SK-N-SH (cell line): ENCODE measurements at regions not wholly inside any gene's neighbourhood (a gene's known extent, or its start where the extent isn't known, plus 50 kb on each side); places are given as distances from the start of the nearest gene placed in this dataset.

ENCODE experiments used
- CTCF ChIA-PET: fragments of 300-600, 350-600 bp; formaldehyde crosslinking; extraction: SDS; loops from one replicate; lab custom pipeline; 2021; lab: Yijun Ruan, JAX
- POLR2A ChIA-PET: fragments of 350-600 bp; sonication (Branson Sonifier 250); formaldehyde crosslinking; extraction: SDS; loops from one replicate; lab custom pipeline; 2020; ENCODE audit warnings: antibody characterized with exemption, inconsistent platforms; lab: Yijun Ruan, JAX
- DNase-seq: peaks from one replicate; pipeline ENCODE4 v3.0.0; 2012
- H2AFZ ChIP-seq: fragments of 200-600 bp; sonication (generic); 2 replicates; pipeline ENCODE4 v1.8.1; 2016; ENCODE audit warnings: antibody characterized with exemption, mild to moderate bottlenecking, low read depth
- H3F3A ChIP-seq: fragments of 200-600 bp; sonication (generic); replicated peaks from 2 replicates; pipeline ENCODE3; 2016; ENCODE audit warnings: antibody characterized with exemption, mild to moderate bottlenecking; ENCODE audit not compliant: insufficient read depth
- H3K27ac ChIP-seq, 2 experiments: fragments of 200-500 bp in 1 of 2; fragments of 200-600 bp in 1 of 2; sonication (Bioruptor generic) in 1 of 2; sonication (generic), shearing (Covaris generic) in 1 of 2; 2 replicates each; pipeline versions ENCODE4 v1.5.1 to v1.6.1; 2014 to 2016; ENCODE audit warnings: low read depth in 2 of 2, inconsistent platforms in 1 of 2, low read length in 1 of 2, mild to moderate bottlenecking in 1 of 2, mixed read lengths in 1 of 2
- H3K27me3 ChIP-seq: fragments of 200-600 bp; sonication (generic), shearing (Covaris generic); 2 replicates; pipeline ENCODE4 v1.6.1; 2016; ENCODE audit warnings: mixed run types; ENCODE audit not compliant: insufficient read depth
- H3K36me3 ChIP-seq, 2 experiments: fragments of 200-500 bp in 1 of 2; fragments of 200-600 bp in 1 of 2; sonication (Bioruptor generic) in 1 of 2; sonication (generic) in 1 of 2; replicated peaks in 1 of 2; 2 replicates each; pipeline versions ENCODE3 to v1.5.1; 2014 to 2016; ENCODE audit warnings: low read length in 1 of 2, mild to moderate bottlenecking in 1 of 2; ENCODE audit not compliant: insufficient read depth in 2 of 2, control insufficient read depth in 1 of 2
- H3K4me1 ChIP-seq, 2 experiments: fragments of 200-500 bp in 1 of 2; fragments of 200-600 bp in 1 of 2; sonication (Bioruptor generic) in 1 of 2; sonication (generic), shearing (Covaris generic) in 1 of 2; 2 replicates each; pipeline versions ENCODE4 v1.5.1 to v1.6.1; 2014 to 2016; ENCODE audit warnings: low read depth in 1 of 2, low read length in 1 of 2, mixed run types in 1 of 2; ENCODE audit not compliant: insufficient read depth in 2 of 2, control insufficient read depth in 1 of 2
- H3K4me2 ChIP-seq: fragments of 200-600 bp; sonication (generic), shearing (Covaris generic); 2 replicates; pipeline ENCODE4 v1.6.1; 2017; ENCODE audit warnings: mixed run types
- H3K4me3 ChIP-seq, 2 experiments: fragments of 200-500 bp in 1 of 2; fragments of 200-600 bp in 1 of 2; sonication (Bioruptor generic) in 1 of 2; sonication (generic), shearing (Covaris generic) in 1 of 2; 2 replicates each; pipeline versions ENCODE4 v1.5.1 to v1.8.1; 2014 to 2016; ENCODE audit warnings: low read depth in 2 of 2, inconsistent platforms in 1 of 2, low read length in 1 of 2, mild to moderate bottlenecking in 1 of 2, mixed read lengths in 1 of 2, moderate library complexity in 1 of 2
- H3K79me2 ChIP-seq: fragments of 200-600 bp; sonication (generic); 2 replicates; pipeline ENCODE4 v1.8.1; 2017; ENCODE audit warnings: mild to moderate bottlenecking; ENCODE audit not compliant: insufficient read depth
- H3K9ac ChIP-seq: fragments of 200-600 bp; sonication (generic); 2 replicates; pipeline ENCODE4 v1.6.1; 2017; ENCODE audit warnings: mixed run types
- H3K9me2 ChIP-seq: fragments of 200-600 bp; sonication (generic); 2 replicates; pipeline ENCODE4 v1.6.1; 2017; ENCODE audit warnings: mixed run types
- H3K9me3 ChIP-seq: fragments of 200-600 bp; sonication (generic); 2 replicates; pipeline ENCODE4 v1.6.1; 2017; ENCODE audit warnings: mixed run types, mild to moderate bottlenecking, moderate library complexity
- H4K20me1 ChIP-seq: fragments of 200-600 bp; sonication (generic); 2 replicates; pipeline ENCODE4 v1.6.1; 2017; ENCODE audit warnings: mild to moderate bottlenecking, mixed run types; ENCODE audit not compliant: insufficient read depth
- CTCF ChIP-seq: fragments of 200-600 bp; sonication (generic); IDR thresholded peaks from 2 replicates; pipeline ENCODE4 v1.6.1; 2017; ENCODE audit warnings: antibody characterized with exemption, mild to moderate bottlenecking, moderate library complexity
- FOXM1 ChIP-seq: IDR thresholded peaks from 2 replicates; pipeline ENCODE4 v1.4.0; 2012; ENCODE audit warnings: low read depth, mild to moderate bottlenecking
- MAX ChIP-seq: IDR thresholded peaks from 2 replicates; pipeline ENCODE4 v1.4.0; 2012; ENCODE audit warnings: low read depth
- MEF2A ChIP-seq: IDR thresholded peaks from 2 replicates; pipeline ENCODE4 v1.4.0; 2012; ENCODE audit warnings: low read depth, borderline replicate concordance
- RCOR1 ChIP-seq: fragments of 150-350 bp; IDR thresholded peaks from 2 replicates; pipeline ENCODE4 v1.6.1; 2017; ENCODE audit warnings: antibody characterized with exemption, low read length
- REST ChIP-seq: IDR thresholded peaks from 2 replicates; pipeline ENCODE4 v1.6.1; 2012; ENCODE audit warnings: mild to moderate bottlenecking, low read depth, low read length, moderate library complexity
- SIN3A ChIP-seq: IDR thresholded peaks from 2 replicates; pipeline ENCODE4 v1.6.1; 2012; ENCODE audit warnings: low read depth, mild to moderate bottlenecking, low read length, moderate library complexity, borderline replicate concordance
- TAF1 ChIP-seq: IDR thresholded peaks from 2 replicates; pipeline ENCODE4 v1.6.1; 2012; ENCODE audit warnings: low read depth, mild to moderate bottlenecking, low read length, moderate library complexity, borderline replicate concordance
- USF1 ChIP-seq: IDR thresholded peaks from 2 replicates; pipeline ENCODE4 v1.4.0; 2012; ENCODE audit warnings: low read depth, borderline replicate concordance
- WGBS: methylation state at CpG from one replicate; pipeline ENCODE4 v1.1.6; 2017; ENCODE audit warnings: low lambda C conversion rate; 5-methylcytosine and 5-hydroxymethylcytosine counted together

- no peak for TF ChIP-seq USF1
- TF ChIP-seq MAX: no peak
- TF ChIP-seq RCOR1: no peak
Measured at GRCh38 chr15:92817339-92817886, 82.7 kb upstream of the CHD2 start (continued).

- Histone ChIP-seq H3K9me3 (no peaks in the 10 kb centered on the region), H2AFZ (peak overlapping the region; percentile 95), H3K9me2 (no peaks in the 10 kb centered on the region), H3K4me1 (peaks cover 21 to 40% of the 10 kb centered on the region in 2 experiments), H3K9ac (no peak overlapping the region), H3K4me2 (no peak overlapping the region), H4K20me1 (no peaks in the 10 kb centered on the region), H3K27me3 (no peaks in the 10 kb centered on the region), H3K36me3 (no peaks in the 10 kb centered on the region)
- POLR2A ChIA-PET: interaction anchor here (1.2 to 3.1 kb wide), 4 partner anchors 9 to 89 kb away, joined by 3 to 27 read pairs (median 18); no protein-coding TSS in a partner anchor
- CTCF ChIA-PET: interaction anchor here (0.6 to 5.0 kb wide), 4 partner anchors 8 to 99 kb away, joined by 3 to 41 read pairs (median 6); no protein-coding TSS in a partner anchor
- 77% methylated on average over 16 of the region's 16 CpGs for WGBS
- DNase-seq: no peak
- TF ChIP-seq MEF2A (no peak), CTCF (no peak), FOXM1 (no peak), SIN3A (no peak), REST (no peak), TAF1 (no peak)
- TF ChIP-seq, all 33 proteins: peak for 0
- H3F3A ChIP-seq: peaks cover 23% of the 10 kb centered on the region
- no peak overlapping the region for H3K4me3 ChIP-seq
- peak overlapping the region in 1 of 2 experiments; percentile 98; a peak in 2 of 4 replicates for H3K27ac ChIP-seq
- H3K79me2 ChIP-seq: no peaks in the 10 kb centered on the region
Measured at GRCh38 chr15:92818651-92819277, 81.4 kb upstream of the CHD2 start.
